ENCODE measurements at regions not wholly inside any gene's neighbourhood (a gene's known extent, or its start where the extent isn't known, plus 50 kb on each side); places are given as distances from the start of the nearest gene placed in this dataset.

- TF ChIP-seq POLR2A (IDR thresholded peaks at IDR 0.05) (no peak), CTCF (IDR thresholded peaks at IDR 0.05) (no peak)
Measured at GRCh38 chr17:54046570-54046969, 223.8 kb downstream of the KIF2B start.

All from heart left ventricle (tissue), 13 donors.